ENCODE measurements at regions not wholly inside any gene's neighbourhood (a gene's known extent, or its start where the extent isn't known, plus 50 kb on each side); places are given as distances from the start of the nearest gene placed in this dataset.

GRCh38 chr2:58569475-58570185 lies 328.5 kb upstream of the FANCL start:
- H3K4me3 ChIP-seq (ENCODE audit: low read depth, low read length) = no peak overlapping the region
- TF ChIP-seq CTCF (IDR thresholded peaks at IDR 0.05; ENCODE audit: control insufficient read depth, extremely low read depth, insufficient read depth) = no peak
- no peak for DNase-seq (ENCODE audit: low read depth)

- DNase-seq (ENCODE audit: low read depth) = no peak
- H3K4me3 ChIP-seq (ENCODE audit: low read depth, low read length) = no peak overlapping the region
- no peak for TF ChIP-seq CTCF (IDR thresholded peaks at IDR 0.05; ENCODE audit: control insufficient read depth, extremely low read depth, insufficient read depth)
These were observed 327.8 kb upstream of the FANCL start for GRCh38 chr2:58568901-58569300.

GRCh38 chr2:58562276-58562675 lies 321.2 kb upstream of the FANCL start:
- no peak for DNase-seq (ENCODE audit: low read depth)
- no peak for TF ChIP-seq CTCF (IDR thresholded peaks at IDR 0.05; ENCODE audit: control insufficient read depth, extremely low read depth, insufficient read depth)
- no peak overlapping the region for H3K4me3 ChIP-seq (ENCODE audit: low read depth, low read length)

- no peak for DNase-seq (ENCODE audit: low read depth)
- no peak overlapping the region for H3K4me3 ChIP-seq (ENCODE audit: low read depth, low read length)
- TF ChIP-seq CTCF (IDR thresholded peaks at IDR 0.05; ENCODE audit: control insufficient read depth, extremely low read depth, insufficient read depth) = no peak
These were observed 319.4 kb upstream of the FANCL start for GRCh38 chr2:58560531-58560930.

- H3K4me3 ChIP-seq (ENCODE audit: low read depth, low read length) = no peak overlapping the region
- TF ChIP-seq CTCF (IDR thresholded peaks at IDR 0.05; ENCODE audit: control insufficient read depth, extremely low read depth, insufficient read depth) = no peak
- no peak for DNase-seq (ENCODE audit: low read depth)
These were observed 317.8 kb upstream of the FANCL start for GRCh38 chr2:58558881-58559280.

GRCh38 chr2:58557176-58557575 lies 316.1 kb upstream of the FANCL start:
- TF ChIP-seq CTCF (IDR thresholded peaks at IDR 0.05; ENCODE audit: control insufficient read depth, extremely low read depth, insufficient read depth) = no peak
- no peak for DNase-seq (ENCODE audit: low read depth)
- H3K4me3 ChIP-seq (ENCODE audit: low read depth, low read length) = no peak overlapping the region

GRCh38 chr2:58553937-58554336 lies 312.8 kb upstream of the FANCL start:
- H3K4me3 ChIP-seq (ENCODE audit: low read depth, low read length) = no peak overlapping the region
- no peak for DNase-seq (ENCODE audit: low read depth)
- TF ChIP-seq CTCF (IDR thresholded peaks at IDR 0.05; ENCODE audit: control insufficient read depth, extremely low read depth, insufficient read depth) = peak; percentile 31; the same call in 1 of the 2 replicates
